Dendritic cell treated with granulocyte-macrophage colony-stimulating factor and Interleukin-4, amounts not matched to agents 40 ng/mL and 50 ng/mL, for 4 days (primary cell): ENCODE measurements at regions not wholly inside any gene's neighbourhood (a gene's known extent, or its start where the extent isn't known, plus 50 kb on each side); places are given as distances from the start of the nearest gene placed in this dataset.
"Not testable (repeated sequence)": the region's sequence is repeated elsewhere in the genome, so short reads cannot be mapped to it uniquely, and the experiment has no call there.

ENCODE experiments used
- H3K27ac Mint-ChIP-seq: one replicate; pipeline ENCODE4 v1.8.0; 2022; ENCODE audit warnings: mild to moderate bottlenecking, mixed read lengths
- H3K27me3 Mint-ChIP-seq: one replicate; pipeline ENCODE4 v1.8.0; 2022; ENCODE audit warnings: mild to moderate bottlenecking, mixed read lengths
- H3K36me3 Mint-ChIP-seq: one replicate; pipeline ENCODE4 v1.8.0; 2022; ENCODE audit warnings: low read depth, mixed read lengths
- H3K4me1 Mint-ChIP-seq: one replicate; pipeline ENCODE4 v1.8.0; 2022; ENCODE audit warnings: low read depth, mixed read lengths
- H3K4me3 Mint-ChIP-seq: one replicate; pipeline ENCODE4 v1.8.0; 2022; ENCODE audit warnings: mild to moderate bottlenecking, moderate library complexity, mixed read lengths
- H3K9me3 Mint-ChIP-seq: one replicate; pipeline ENCODE4 v1.8.0; 2022; ENCODE audit warnings: mixed read lengths
- intact Hi-C: fragments of 100-400 bp; cut with micrococcal nuclease; formaldehyde crosslinking; loops from one replicate; pipeline ENCODE4 v1.15.0; 2022

DNA sequence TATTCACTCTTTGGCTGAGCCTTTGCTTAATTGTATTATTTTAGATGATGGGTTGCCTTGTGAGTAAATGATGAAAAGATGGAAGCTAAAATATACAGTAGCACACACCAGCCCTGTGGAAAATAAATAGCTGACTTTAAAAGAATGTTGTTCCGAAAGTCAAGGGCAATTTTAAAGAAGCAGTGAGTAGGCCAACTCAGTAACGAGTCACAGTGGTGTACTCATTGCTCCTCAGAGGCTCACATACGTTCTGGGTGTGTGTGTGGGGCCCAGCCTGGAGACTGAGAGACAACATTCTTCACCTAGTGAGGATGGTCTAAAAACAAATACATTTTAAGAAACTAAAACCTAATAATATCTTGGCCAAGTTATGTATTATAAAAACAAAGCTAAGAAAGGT lies 640.3 kb downstream of the TRIML1 start:
- no peaks in the 10 kb centered on the region for H3K27me3 Mint-ChIP-seq
- H3K4me1 Mint-ChIP-seq: no peaks in the 10 kb centered on the region
- peaks cover 10% of the 10 kb centered on the region for H3K9me3 Mint-ChIP-seq
- no peak overlapping the region for H3K27ac Mint-ChIP-seq
- no peak overlapping the region for H3K4me3 Mint-ChIP-seq
- intact Hi-C loops: no loop called here
- H3K36me3 Mint-ChIP-seq: no peaks in the 10 kb centered on the region

- H3K27me3 Mint-ChIP-seq: no peaks in the 10 kb centered on the region
- H3K4me1 Mint-ChIP-seq: no peaks in the 10 kb centered on the region
- intact Hi-C loops: no loop called here
- H3K4me3 Mint-ChIP-seq: no peak overlapping the region
- no peak overlapping the region for H3K27ac Mint-ChIP-seq
- no peaks in the 10 kb centered on the region for H3K36me3 Mint-ChIP-seq
- peaks cover 10% of the 10 kb centered on the region for H3K9me3 Mint-ChIP-seq
Measured at GRCh38 chr4:188780028-188780427, 640.8 kb downstream of the TRIML1 start.

- H3K27ac Mint-ChIP-seq: no peak overlapping the region
- H3K36me3 Mint-ChIP-seq: no peaks in the 10 kb centered on the region
- H3K4me1 Mint-ChIP-seq: no peaks in the 10 kb centered on the region
- intact Hi-C loops: no loop called here
- no peak overlapping the region for H3K4me3 Mint-ChIP-seq
- peaks cover 6% of the 10 kb centered on the region for H3K9me3 Mint-ChIP-seq
- no peaks in the 10 kb centered on the region for H3K27me3 Mint-ChIP-seq
Measured at GRCh38 chr4:188780686-188781085, 641.4 kb downstream of the TRIML1 start.

GRCh38 chr4:188781655-188782054 lies 642.4 kb downstream of the TRIML1 start:
- H3K36me3 Mint-ChIP-seq: no peaks in the 10 kb centered on the region

GRCh38 chr4:188783175-188783574 lies 643.9 kb downstream of the TRIML1 start:
- H3K4me1 Mint-ChIP-seq: no peaks in the 10 kb centered on the region
- intact Hi-C loops: no loop called here
- no peaks in the 10 kb centered on the region for H3K9me3 Mint-ChIP-seq
- no peaks in the 10 kb centered on the region for H3K36me3 Mint-ChIP-seq
- H3K27me3 Mint-ChIP-seq: no peaks in the 10 kb centered on the region
- no peak overlapping the region for H3K27ac Mint-ChIP-seq
- no peak overlapping the region for H3K4me3 Mint-ChIP-seq

More at GRCh38 chr4:188781655-188782054, 642.4 kb downstream of the TRIML1 start:
- H3K27me3 Mint-ChIP-seq: no peaks in the 10 kb centered on the region
- no peak overlapping the region for H3K27ac Mint-ChIP-seq
- intact Hi-C loops: no loop called here
- no peaks in the 10 kb centered on the region for H3K9me3 Mint-ChIP-seq
- no peak overlapping the region for H3K4me3 Mint-ChIP-seq
- H3K4me1 Mint-ChIP-seq: no peaks in the 10 kb centered on the region

GRCh38 chr4:188783606-188784160 lies 644.4 kb downstream of the TRIML1 start:
- no peaks in the 10 kb centered on the region for H3K4me1 Mint-ChIP-seq
- no peak overlapping the region for H3K27ac Mint-ChIP-seq
- intact Hi-C loops: no loop called here
- no peaks in the 10 kb centered on the region for H3K9me3 Mint-ChIP-seq
- no peaks in the 10 kb centered on the region for H3K27me3 Mint-ChIP-seq
- no peak overlapping the region for H3K4me3 Mint-ChIP-seq
- no peaks in the 10 kb centered on the region for H3K36me3 Mint-ChIP-seq

- H3K36me3 Mint-ChIP-seq, H3K4me3 Mint-ChIP-seq, H3K9me3 Mint-ChIP-seq, H3K27ac Mint-ChIP-seq, H3K4me1 Mint-ChIP-seq, H3K27me3 Mint-ChIP-seq, intact Hi-C loops: not testable (repeated sequence)
Measured at GRCh38 chr4:188796600-188796999, 657.4 kb downstream of the TRIML1 start.

- H3K4me3 Mint-ChIP-seq, H3K4me1 Mint-ChIP-seq, H3K36me3 Mint-ChIP-seq, H3K9me3 Mint-ChIP-seq, intact Hi-C loops, H3K27ac Mint-ChIP-seq, H3K27me3 Mint-ChIP-seq: not testable (repeated sequence)
Measured at GRCh38 chr4:188797011-188797410, 657.8 kb downstream of the TRIML1 start.

- Mint-ChIP-seq H3K4me3 (no peak overlapping the region), H3K27ac (no peak overlapping the region)
Measured at GRCh38 chr4:188804861-188805260, 665.6 kb downstream of the TRIML1 start.

DNA sequence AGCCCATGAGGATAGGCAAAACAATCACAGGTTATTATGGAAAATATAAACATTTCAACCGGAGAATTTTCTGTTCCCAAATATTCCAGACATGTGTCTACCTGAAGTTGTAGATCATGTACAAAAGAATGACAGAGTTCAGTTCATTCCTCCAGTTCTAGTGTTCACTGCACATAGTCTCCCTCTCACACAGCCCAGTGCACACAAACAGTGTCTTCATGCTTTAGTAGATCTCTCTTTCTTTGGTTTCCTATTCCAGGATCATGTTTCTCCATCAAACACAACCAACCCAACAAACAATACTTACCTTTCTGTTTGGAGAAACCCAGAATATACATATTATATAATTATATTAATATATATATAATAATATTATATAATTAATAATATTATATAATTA lies 671.9 kb downstream of the TRIML1 start:
- Mint-ChIP-seq H3K27me3 (no peaks in the 10 kb centered on the region), H3K4me1 (no peaks in the 10 kb centered on the region), H3K9me3 (no peaks in the 10 kb centered on the region), H3K4me3 (no peak overlapping the region), H3K27ac (no peak overlapping the region), H3K36me3 (no peaks in the 10 kb centered on the region)
- intact Hi-C loops: no loop called here

More at GRCh38 chr4:188804861-188805260, 665.6 kb downstream of the TRIML1 start:
- intact Hi-C loops: no loop called here
- no peaks in the 10 kb centered on the region for H3K4me1 Mint-ChIP-seq
- H3K9me3 Mint-ChIP-seq: no peaks in the 10 kb centered on the region
- no peaks in the 10 kb centered on the region for H3K27me3 Mint-ChIP-seq
- H3K36me3 Mint-ChIP-seq: no peaks in the 10 kb centered on the region

DNA sequence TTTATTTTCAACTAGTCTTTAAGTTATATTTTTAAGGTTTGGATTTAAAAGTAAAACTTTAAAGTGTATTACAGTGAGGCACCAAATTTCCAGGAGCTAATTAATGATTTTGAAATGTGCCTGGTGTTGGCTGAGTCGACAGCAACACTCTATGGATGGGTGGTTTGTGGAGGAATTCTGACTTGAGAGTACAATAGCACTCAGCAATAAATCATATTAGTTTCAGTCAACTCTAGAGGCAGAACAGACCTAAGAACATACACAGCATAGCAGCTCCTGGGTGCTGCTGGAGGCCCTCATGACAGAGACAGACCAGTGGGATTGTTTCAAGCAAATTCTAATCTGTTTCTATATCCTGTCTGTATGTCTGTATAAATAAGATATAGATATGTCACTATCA lies 673.4 kb downstream of the TRIML1 start:
- Mint-ChIP-seq H3K4me1 (no peaks in the 10 kb centered on the region), H3K27ac (no peak overlapping the region), H3K36me3 (no peaks in the 10 kb centered on the region), H3K9me3 (no peaks in the 10 kb centered on the region), H3K4me3 (no peak overlapping the region), H3K27me3 (no peaks in the 10 kb centered on the region)
- intact Hi-C loops: no loop called here

DNA sequence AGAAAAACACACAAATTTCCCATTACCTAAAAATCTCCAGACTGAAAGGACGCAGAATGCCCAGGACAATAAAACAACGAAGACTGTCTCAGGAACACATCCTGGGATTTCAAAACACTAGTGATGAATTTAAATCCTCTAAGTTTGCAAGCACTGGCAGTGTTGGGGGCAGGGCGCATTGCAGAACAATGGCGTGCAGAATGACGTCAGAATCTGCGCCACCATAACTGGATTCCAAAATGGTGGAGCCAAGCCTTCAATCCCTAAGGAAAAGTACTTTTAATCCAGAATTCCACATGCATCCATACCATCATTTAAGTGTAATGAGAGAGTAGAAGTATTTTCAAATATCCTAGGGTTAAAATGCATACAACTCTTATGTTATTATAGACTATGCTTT lies 679.1 kb downstream of the TRIML1 start:
- Mint-ChIP-seq H3K27me3 (no peaks in the 10 kb centered on the region), H3K4me1 (no peaks in the 10 kb centered on the region), H3K27ac (no peak overlapping the region), H3K4me3 (no peak overlapping the region), H3K36me3 (no peaks in the 10 kb centered on the region), H3K9me3 (no peaks in the 10 kb centered on the region)
- intact Hi-C loops: no loop called here

DNA sequence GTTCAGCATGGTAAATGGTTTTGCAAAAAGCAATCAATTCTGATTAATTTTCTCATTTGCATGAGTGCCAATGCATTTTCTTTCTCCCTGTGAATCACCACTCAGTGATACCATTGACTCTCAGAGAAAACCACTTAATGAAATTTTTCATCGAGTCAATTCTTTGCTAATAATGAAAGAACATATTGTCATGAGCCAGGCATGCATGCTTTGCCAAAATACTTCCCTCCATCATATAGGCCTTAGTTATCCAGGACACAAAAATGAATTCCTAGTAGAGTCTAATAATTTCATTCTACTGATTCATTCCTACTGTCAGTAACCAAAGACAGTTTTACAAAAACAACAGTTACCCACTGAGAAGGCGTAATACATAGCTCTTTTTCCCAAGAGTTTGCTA lies 680.0 kb downstream of the TRIML1 start:
- no peaks in the 10 kb centered on the region for H3K36me3 Mint-ChIP-seq
- H3K27me3 Mint-ChIP-seq: no peaks in the 10 kb centered on the region
- H3K27ac Mint-ChIP-seq: no peak overlapping the region
- H3K4me3 Mint-ChIP-seq: no peak overlapping the region
- no peaks in the 10 kb centered on the region for H3K9me3 Mint-ChIP-seq
- H3K4me1 Mint-ChIP-seq: no peaks in the 10 kb centered on the region
- intact Hi-C loops: no loop called here

GRCh38 chr4:188821500-188821899 lies 682.3 kb downstream of the TRIML1 start:
- Mint-ChIP-seq H3K27me3 (no peaks in the 10 kb centered on the region), H3K36me3 (no peaks in the 10 kb centered on the region), H3K4me1 (no peaks in the 10 kb centered on the region), H3K4me3 (no peak overlapping the region), H3K9me3 (no peaks in the 10 kb centered on the region), H3K27ac (no peak overlapping the region)
- intact Hi-C loops: no loop called here

DNA sequence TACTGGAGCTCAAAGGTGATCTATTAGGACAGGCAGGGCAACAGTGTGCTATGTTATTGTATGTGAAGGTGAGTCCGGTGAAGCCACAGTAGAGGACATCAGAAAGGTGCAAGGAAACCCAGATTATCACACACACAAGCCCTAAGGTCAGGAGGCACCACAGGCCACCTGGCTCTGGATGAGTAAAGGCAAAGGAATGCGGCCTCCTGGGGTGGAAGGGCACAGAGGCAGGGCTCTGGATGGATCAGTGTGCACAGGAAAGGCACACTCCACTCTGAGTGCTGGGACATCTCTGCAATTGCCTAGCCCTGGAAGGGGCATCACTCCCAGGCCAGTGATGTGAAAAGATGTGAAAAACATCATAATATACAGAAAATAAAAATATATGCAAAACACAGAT lies 683.5 kb downstream of the TRIML1 start:
- intact Hi-C loops: no loop called here
- no peak overlapping the region for H3K27ac Mint-ChIP-seq
- no peaks in the 10 kb centered on the region for H3K27me3 Mint-ChIP-seq
- no peak overlapping the region for H3K4me3 Mint-ChIP-seq
- no peaks in the 10 kb centered on the region for H3K36me3 Mint-ChIP-seq
- no peaks in the 10 kb centered on the region for H3K9me3 Mint-ChIP-seq
- H3K4me1 Mint-ChIP-seq: no peaks in the 10 kb centered on the region
